Upper lobe of right lung (tissue), 1 donor: ENCODE measurements at regions not wholly inside any gene's neighbourhood (a gene's known extent, or its start where the extent isn't known, plus 50 kb on each side); places are given as distances from the start of the nearest gene placed in this dataset.

Experiments
- ATAC-seq: fragments of 200-7000 bp; cut with Tn5 transposase; one replicate; pipeline ENCODE4 v1.9.1; 2020; ENCODE audit warnings: mild to moderate bottlenecking, moderate library complexity
- DNase-seq: peaks from one replicate; pipeline ENCODE4 v3.0.0-alpha.2; 2020
- H3K27ac ChIP-seq: fragments of 200-600 bp; one replicate; pipeline ENCODE4 v1.8.0; 2022
- H3K27me3 ChIP-seq: fragments of 200-600 bp; one replicate; pipeline ENCODE4 v1.8.0; 2022; ENCODE audit warnings: mild to moderate bottlenecking
- H3K36me3 ChIP-seq: fragments of 200-600 bp; one replicate; pipeline ENCODE4 v1.8.0; 2022
- H3K4me1 ChIP-seq: fragments of 200-600 bp; one replicate; pipeline ENCODE4 v1.8.0; 2022
- H3K4me3 ChIP-seq: fragments of 200-600 bp; one replicate; pipeline ENCODE4 v1.8.0; 2022; ENCODE audit warnings: mild to moderate bottlenecking
- H3K9me3 ChIP-seq: fragments of 200-600 bp; one replicate; pipeline ENCODE4 v1.8.0; 2022
- intact Hi-C: fragments of 100-400 bp; cut with DNase I; formaldehyde crosslinking; loops from one replicate; pipeline ENCODE4 v1.11.0; 2022
- TF ChIP-seq, protein P1 (sequence below): fragments of 200-600 bp; IDR thresholded peaks from one replicate; pipeline ENCODE4 v1.8.0; 2022; ENCODE audit warnings: antibody characterized with exemption
- donor health status: DM: no; HTN: yes; CAD: no; lungs with severe emphysema.

DNA sequence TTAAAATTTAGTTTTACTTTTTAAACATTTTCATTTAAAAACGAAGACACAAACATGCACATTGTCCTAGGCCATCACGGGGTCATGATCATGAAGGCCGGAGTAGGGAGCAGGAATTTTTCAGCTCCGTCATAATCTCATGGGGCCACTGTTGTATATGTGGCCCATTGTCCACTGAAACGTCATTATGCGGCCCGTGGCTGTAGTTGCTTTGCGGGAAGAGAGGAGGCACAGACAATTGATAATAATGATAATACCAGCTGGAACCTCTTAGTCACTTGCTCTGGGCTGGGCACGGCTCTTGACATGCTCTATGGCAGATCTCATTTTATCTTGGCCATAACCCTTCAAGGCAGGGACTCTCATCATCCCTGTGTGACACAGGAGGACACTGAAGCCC, 56.5 kb upstream of the FNDC1 start:
- H3K36me3 ChIP-seq = no peaks in the 10 kb centered on the region
- peaks cover 17% of the 10 kb centered on the region for H3K4me1 ChIP-seq
- H3K27ac ChIP-seq = no peak overlapping the region
- H3K27me3 ChIP-seq = no peaks in the 10 kb centered on the region
- ATAC-seq (no peak), DNase-seq (no peak)
- no peak overlapping the region for H3K4me3 ChIP-seq
- intact Hi-C loops = no loop called here
- no peaks in the 10 kb centered on the region for H3K9me3 ChIP-seq
- TF ChIP-seq, protein P1, sequence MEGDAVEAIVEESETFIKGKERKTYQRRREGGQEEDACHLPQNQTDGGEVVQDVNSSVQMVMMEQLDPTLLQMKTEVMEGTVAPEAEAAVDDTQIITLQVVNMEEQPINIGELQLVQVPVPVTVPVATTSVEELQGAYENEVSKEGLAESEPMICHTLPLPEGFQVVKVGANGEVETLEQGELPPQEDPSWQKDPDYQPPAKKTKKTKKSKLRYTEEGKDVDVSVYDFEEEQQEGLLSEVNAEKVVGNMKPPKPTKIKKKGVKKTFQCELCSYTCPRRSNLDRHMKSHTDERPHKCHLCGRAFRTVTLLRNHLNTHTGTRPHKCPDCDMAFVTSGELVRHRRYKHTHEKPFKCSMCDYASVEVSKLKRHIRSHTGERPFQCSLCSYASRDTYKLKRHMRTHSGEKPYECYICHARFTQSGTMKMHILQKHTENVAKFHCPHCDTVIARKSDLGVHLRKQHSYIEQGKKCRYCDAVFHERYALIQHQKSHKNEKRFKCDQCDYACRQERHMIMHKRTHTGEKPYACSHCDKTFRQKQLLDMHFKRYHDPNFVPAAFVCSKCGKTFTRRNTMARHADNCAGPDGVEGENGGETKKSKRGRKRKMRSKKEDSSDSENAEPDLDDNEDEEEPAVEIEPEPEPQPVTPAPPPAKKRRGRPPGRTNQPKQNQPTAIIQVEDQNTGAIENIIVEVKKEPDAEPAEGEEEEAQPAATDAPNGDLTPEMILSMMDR = no peak

DNA sequence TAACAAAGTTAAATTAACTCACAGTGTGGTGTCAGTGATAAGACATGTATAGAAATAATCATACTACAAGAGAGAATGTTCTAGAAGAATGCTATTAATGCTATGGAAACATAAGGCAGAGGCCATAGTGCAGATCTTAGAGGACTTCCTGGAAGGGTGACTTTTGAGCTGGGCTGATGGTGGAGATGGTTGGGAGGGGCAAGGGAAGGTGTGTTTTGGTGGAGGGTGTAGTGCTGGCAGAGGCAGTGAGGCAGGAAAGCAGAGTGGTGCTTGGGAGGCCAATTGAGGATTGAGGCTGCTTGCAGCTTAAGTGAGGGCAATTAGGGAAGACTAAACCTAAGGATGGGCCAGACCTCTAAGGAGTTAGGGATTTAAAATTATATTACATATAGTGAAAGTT, 58.5 kb upstream of the FNDC1 start:
- TF ChIP-seq, protein P1 = no peak
- H3K27me3 ChIP-seq = no peaks in the 10 kb centered on the region
- intact Hi-C loops = no loop called here
- no peak overlapping the region for H3K27ac ChIP-seq
- no peaks in the 10 kb centered on the region for H3K9me3 ChIP-seq
- DNase-seq (no peak), ATAC-seq (no peak)
- no peak overlapping the region for H3K4me3 ChIP-seq
- no peaks in the 10 kb centered on the region for H3K36me3 ChIP-seq
- H3K4me1 ChIP-seq = peaks cover 11% of the 10 kb centered on the region

- intact Hi-C loops = no loop called here
- Histone ChIP-seq H3K27ac (no peak overlapping the region), H3K4me1 (peaks cover 8% of the 10 kb centered on the region), H3K36me3 (no peaks in the 10 kb centered on the region), H3K9me3 (no peaks in the 10 kb centered on the region), H3K4me3 (no peak overlapping the region), H3K27me3 (no peaks in the 10 kb centered on the region)
- TF ChIP-seq, protein P1 = peak; percentile 60
- DNase-seq (no peak), ATAC-seq (peak; percentile 64)
These were observed 59.2 kb upstream of the FNDC1 start for GRCh38 chr6:159110013-159110412.

- DNase-seq (no peak), ATAC-seq (peak; percentile 12)
- Histone ChIP-seq H3K27ac (no peak overlapping the region), H3K36me3 (no peaks in the 10 kb centered on the region), H3K9me3 (no peaks in the 10 kb centered on the region), H3K4me3 (no peak overlapping the region), H3K27me3 (no peaks in the 10 kb centered on the region), H3K4me1 (peaks cover 9% of the 10 kb centered on the region)
- TF ChIP-seq, protein P1 = no peak
- intact Hi-C loops = loop anchor here (10.0 kb wide), 1 partner anchor 65 kb away; the partner anchor contains the start of gene TAGAP
These were observed 59.8 kb upstream of the FNDC1 start for GRCh38 chr6:159109391-159109790.

DNA sequence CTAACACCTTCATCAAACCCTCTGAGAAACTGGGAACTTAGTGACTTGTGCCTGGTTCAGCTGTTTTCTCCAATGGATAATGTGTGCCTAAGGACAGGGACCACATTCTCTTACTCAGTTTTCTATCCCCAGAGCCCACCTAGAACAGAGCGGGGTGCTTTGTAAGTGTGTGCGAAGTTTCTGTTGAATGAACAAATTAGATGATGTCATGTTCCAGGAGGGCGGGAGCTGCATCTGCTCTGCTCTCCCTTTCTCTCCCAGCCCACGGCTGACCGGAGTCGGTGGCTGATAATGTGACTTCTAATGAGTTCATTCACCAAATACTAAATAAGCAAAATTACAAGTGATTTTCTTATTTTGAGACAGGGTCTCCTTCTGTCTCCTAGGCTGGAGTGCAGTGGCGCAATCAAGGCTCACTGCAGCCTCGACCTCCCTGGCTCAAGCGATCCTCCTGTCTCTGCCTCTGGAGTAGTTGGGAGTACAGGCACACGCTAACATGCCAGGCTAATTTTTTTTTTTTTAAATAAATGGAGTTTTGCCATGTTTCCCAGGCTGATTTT, 60.7 kb upstream of the FNDC1 start:
- Histone ChIP-seq H3K27me3 (no peaks in the 10 kb centered on the region), H3K27ac (no peak overlapping the region), H3K4me1 (peaks cover 16% of the 10 kb centered on the region), H3K36me3 (no peaks in the 10 kb centered on the region), H3K4me3 (no peak overlapping the region), H3K9me3 (no peaks in the 10 kb centered on the region)
- DNase-seq = no peak
- TF ChIP-seq, protein P1 = no peak
- intact Hi-C loops = loop anchor here (10.0 kb wide), 1 partner anchor 64 kb away; the partner anchor contains the start of gene TAGAP
- ATAC-seq = no peak
